IPS DF 6.9 (cell line): ENCODE measurements at regions not wholly inside any gene's neighbourhood (a gene's known extent, or its start where the extent isn't known, plus 50 kb on each side); places are given as distances from the start of the nearest gene placed in this dataset.

Experiments used
- DNase-seq: peaks from one replicate; pipeline ENCODE4 v3.0.0-alpha.2; 2013; ENCODE audit warnings: low read depth, low spot score
- H3K27ac ChIP-seq: one replicate; pipeline ENCODE4 v1.5.1; 2013; ENCODE audit warnings: low read length, control low read depth
- H3K27me3 ChIP-seq: 2 replicates; pipeline ENCODE4 v1.6.1; 2013; ENCODE audit warnings: mild to moderate bottlenecking, low read length; ENCODE audit not compliant: control insufficient read depth, insufficient read depth
- H3K36me3 ChIP-seq: 2 replicates; pipeline ENCODE4 v1.6.1; 2013; ENCODE audit warnings: low read length; ENCODE audit not compliant: control insufficient read depth, insufficient read depth
- H3K4me1 ChIP-seq: 2 replicates; pipeline ENCODE4 v1.6.1; 2013; ENCODE audit warnings: low read length; ENCODE audit not compliant: control insufficient read depth, insufficient read depth
- H3K4me3 ChIP-seq: 2 replicates; pipeline ENCODE4 v1.5.1; 2013; ENCODE audit warnings: mild to moderate bottlenecking, low read length
- H3K9me3 ChIP-seq: 2 replicates; pipeline ENCODE4 v1.6.1; 2013; ENCODE audit warnings: low read length, inconsistent platforms; ENCODE audit not compliant: control insufficient read depth, insufficient read depth
- WGBS: extraction: QIAGEN DNeasy Blood & Tissue Kit; methylation state at CpG from one replicate; pipeline ENCODE4 v1.1.7; 2013; ENCODE audit warnings: mixed read lengths, missing lambda C conversion rate; ENCODE audit not compliant: insufficient read length, insufficient coverage; 5-methylcytosine and 5-hydroxymethylcytosine counted together

DNA sequence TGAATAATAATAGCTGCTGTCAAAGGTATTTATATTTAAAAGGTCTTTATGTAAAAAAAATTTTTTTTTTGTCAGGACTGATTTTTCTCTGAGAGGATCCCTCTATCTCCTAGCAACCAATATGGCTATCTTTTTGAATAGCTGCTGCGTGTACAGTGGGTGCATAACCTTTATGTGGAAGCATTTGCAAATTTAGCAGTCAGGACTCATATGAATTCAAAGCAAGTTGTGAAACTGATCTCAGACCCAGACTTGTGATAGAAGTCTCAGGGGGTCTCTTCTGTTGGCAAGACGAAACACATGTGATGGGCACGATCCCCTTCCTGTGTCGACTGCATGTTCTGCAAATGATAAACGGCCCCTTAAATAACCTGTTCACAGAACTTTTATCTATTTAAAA is 114.1 kb upstream of the ARGLU1 start:
- WGBS, result no CpG with 5 or more reads among the region's 5 CpGs
- Histone ChIP-seq H3K4me3 (no peak overlapping the region), H3K36me3 (no peaks in the 10 kb centered on the region), H3K27me3 (no peaks in the 10 kb centered on the region), H3K9me3 (no peaks in the 10 kb centered on the region), H3K4me1 (peaks cover 4% of the 10 kb centered on the region; the same call in 1 of the 2 replicates), H3K27ac (no peak overlapping the region)
- DNase-seq, result no peak

DNA sequence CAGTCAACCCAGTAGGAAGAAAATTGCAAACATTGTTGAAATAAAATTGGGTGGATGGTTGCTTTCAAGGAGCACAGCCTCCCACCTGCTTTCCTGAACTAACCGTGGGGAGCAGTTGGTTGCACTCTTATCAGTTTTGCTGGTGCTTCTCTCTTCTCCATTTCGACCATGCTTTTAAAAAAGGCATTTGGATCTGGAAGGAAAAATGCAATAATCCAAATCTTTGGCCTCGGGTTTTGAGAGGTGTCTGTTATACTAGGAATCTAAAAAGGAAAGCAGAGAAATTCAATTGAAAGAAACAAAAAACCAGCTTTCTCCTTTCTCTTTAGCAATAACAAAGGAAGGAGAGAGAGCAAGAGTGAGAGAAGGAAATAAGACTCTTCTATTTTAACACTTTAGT is 113.6 kb upstream of the ARGLU1 start:
- no peaks in the 10 kb centered on the region for H3K9me3 ChIP-seq
- DNase-seq, result no peak
- WGBS, result no CpG with 5 or more reads among the region's 3 CpGs
- H3K4me1 ChIP-seq, result peaks cover 4% of the 10 kb centered on the region; the same call in 1 of the 2 replicates
- no peaks in the 10 kb centered on the region for H3K36me3 ChIP-seq
- no peaks in the 10 kb centered on the region for H3K27me3 ChIP-seq
- no peak overlapping the region for H3K27ac ChIP-seq
- H3K4me3 ChIP-seq, result no peak overlapping the region

DNA sequence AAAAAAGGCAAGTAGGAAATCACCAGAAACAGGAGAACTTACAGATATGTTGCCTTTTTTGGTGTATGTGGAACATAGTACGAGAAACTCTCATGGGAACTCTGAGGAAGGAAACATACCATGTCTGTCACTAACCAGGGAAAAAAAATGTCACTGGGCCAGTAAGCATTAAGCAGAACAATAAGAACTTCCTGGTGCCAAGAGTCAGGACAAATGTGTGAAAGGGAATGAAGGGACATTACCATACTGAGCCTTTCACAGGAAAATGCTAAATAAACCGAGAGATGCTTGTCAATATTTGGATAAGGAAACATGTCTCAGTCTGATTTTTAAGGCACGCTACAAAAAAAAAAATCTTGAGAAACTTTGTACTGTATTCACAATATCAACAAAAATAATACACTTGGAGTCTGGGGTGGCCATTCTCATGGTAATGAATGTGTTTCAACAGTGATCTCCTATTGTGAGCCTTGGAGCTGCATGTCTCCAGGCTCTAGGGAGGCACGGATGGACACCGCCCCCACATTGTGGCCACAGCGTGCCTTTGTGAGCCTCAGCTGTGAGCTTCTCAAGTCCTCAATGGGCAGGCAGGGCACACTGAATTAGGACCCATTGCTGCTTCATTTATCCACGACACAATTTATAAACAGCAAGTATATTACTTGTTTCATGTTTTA is 113.0 kb upstream of the ARGLU1 start:
- WGBS, result no CpG with 5 or more reads among the region's 7 CpGs
- no peaks in the 10 kb centered on the region for H3K9me3 ChIP-seq
- no peaks in the 10 kb centered on the region for H3K27me3 ChIP-seq
- H3K4me3 ChIP-seq, result no peak overlapping the region
- peaks cover 4% of the 10 kb centered on the region; the same call in 1 of the 2 replicates for H3K4me1 ChIP-seq
- H3K36me3 ChIP-seq, result no peaks in the 10 kb centered on the region
- peak; percentile 48 for DNase-seq
- no peak overlapping the region for H3K27ac ChIP-seq

DNA sequence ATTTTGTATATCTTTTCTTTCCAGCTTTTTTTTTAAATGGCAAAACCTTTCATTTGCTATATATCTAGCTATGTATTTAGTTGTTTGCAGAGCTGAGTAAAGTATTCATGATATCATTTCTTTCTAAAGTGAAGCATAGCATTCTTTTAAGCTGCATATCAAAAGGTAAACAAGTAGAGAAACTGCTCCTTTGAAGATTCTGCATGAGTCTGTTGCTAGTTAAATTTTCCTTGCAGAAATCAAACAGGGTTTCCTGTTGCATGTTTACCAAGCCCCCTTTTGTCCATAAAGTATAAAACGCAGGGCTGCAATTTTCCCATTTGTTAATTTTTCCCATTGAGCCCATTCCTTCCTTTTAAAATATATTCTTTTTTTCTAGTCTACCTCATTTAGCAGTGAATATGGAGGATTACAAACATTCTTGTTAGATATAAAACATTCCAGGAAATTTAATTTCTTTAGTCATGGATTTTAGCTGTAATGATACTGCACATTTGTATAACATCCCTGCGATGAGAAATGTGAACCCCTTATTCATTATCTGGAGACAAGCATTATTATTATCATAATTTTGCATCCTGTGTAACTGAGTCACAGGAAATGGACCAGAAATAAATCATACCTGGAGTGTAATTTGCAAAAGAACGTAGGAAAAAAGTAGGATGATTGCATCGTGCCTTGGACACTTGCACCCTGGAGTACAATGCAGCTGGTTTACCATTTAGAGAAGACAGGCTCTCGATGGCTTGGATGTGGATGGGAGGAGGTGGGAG is 110.9 kb upstream of the ARGLU1 start:
- Histone ChIP-seq H3K9me3 (no peaks in the 10 kb centered on the region), H3K4me1 (peaks cover 4% of the 10 kb centered on the region; the same call in 1 of the 2 replicates), H3K36me3 (no peaks in the 10 kb centered on the region), H3K4me3 (no peak overlapping the region), H3K27ac (no peak overlapping the region), H3K27me3 (no peaks in the 10 kb centered on the region)
- no CpG with 5 or more reads among the region's 5 CpGs for WGBS
- no peak for DNase-seq

DNA sequence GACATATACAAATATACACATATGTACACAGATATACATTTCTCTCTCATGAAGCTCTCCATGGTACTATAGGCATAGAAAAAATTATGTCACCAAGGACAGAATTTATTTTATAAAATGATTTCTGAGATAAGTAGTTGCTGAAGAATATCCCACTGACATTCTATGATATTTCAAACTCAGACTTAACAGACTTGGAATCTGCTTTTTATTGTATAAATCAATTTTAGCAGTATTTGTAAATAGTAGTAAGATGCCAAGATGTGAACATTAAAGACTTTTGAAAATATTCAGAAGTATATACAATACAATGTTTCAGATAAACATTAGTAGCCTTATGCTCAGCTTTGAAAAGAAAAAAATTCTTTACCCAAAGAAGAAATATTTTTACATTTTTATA is 107.4 kb upstream of the ARGLU1 start:
- Histone ChIP-seq H3K27ac (no peak overlapping the region), H3K4me3 (no peak overlapping the region), H3K9me3 (no peaks in the 10 kb centered on the region), H3K4me1 (no peaks in the 10 kb centered on the region), H3K27me3 (no peaks in the 10 kb centered on the region), H3K36me3 (no peaks in the 10 kb centered on the region)
- DNase-seq, result no peak

DNA sequence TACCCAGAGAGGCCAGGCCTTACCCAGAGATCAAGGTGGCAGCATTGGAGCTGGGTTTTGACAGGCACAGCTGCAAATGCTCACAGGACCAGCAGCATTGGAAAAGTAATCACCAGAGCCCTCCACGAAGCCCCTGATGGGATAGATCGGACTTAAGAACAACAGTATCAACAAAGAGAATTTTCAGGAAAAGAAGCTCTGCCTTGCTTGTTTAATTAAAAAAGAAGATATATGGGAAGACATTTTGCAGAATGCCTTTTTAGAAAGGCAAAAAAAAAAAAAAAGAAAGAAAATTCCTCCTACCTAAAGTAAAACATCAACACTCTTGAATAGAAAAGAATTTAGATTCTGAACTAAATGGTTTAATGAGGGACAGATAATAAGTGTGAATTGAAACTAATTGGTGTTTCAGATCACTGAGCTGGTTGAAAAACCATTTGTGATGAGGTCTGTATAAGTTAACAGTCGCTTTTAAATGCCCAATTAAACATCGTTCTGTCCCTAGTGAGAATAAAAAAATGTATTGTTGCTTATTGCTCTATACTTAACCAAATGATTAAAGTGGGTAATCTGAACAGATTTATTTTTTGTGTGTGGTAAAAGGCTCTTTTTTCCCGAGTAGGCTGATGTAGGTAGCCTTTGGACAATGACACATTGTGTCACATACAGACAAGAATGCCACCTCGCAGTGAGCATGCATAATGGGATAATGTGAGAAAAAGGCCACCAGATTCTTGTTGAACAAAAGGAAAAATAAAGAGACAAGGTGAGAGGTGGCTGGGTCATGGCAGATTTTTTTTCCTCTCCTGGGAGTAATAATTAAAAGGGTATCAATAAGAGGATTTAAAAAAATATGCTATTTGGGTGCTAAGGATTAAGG is 93.0 kb upstream of the ARGLU1 start:
- Histone ChIP-seq H3K27ac (no peak overlapping the region), H3K9me3 (no peaks in the 10 kb centered on the region), H3K4me3 (no peak overlapping the region), H3K36me3 (no peaks in the 10 kb centered on the region), H3K27me3 (no peaks in the 10 kb centered on the region), H3K4me1 (no peaks in the 10 kb centered on the region)
- DNase-seq, result no peak
- WGBS, result no CpG with 5 or more reads among the region's 6 CpGs

DNA sequence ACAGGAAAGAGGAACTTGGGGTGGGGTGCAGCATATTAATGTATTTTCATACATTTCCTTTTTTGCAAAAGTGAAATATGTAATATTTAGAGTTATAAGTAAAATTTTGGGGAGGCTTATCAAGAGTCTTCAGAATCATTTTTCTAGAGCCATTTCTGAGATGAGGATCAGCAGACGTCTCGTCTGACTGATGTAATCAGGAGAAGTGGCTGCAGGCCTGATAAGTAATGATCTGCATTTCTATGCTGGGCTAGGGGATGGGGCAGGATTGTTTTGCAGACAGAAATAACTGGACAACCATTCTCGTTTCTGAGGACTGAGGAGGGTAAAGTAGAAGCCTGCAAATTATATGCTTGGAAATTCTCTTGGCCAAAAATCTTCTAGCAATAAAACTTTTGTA is 89.2 kb upstream of the ARGLU1 start:
- no peaks in the 10 kb centered on the region for H3K9me3 ChIP-seq
- no peak overlapping the region for H3K27ac ChIP-seq
- no peaks in the 10 kb centered on the region for H3K27me3 ChIP-seq
- H3K4me3 ChIP-seq, result no peak overlapping the region
- H3K4me1 ChIP-seq, result no peaks in the 10 kb centered on the region
- DNase-seq, result no peak
- WGBS, result no CpG with 5 or more reads among the region's 3 CpGs
- no peaks in the 10 kb centered on the region for H3K36me3 ChIP-seq

DNA sequence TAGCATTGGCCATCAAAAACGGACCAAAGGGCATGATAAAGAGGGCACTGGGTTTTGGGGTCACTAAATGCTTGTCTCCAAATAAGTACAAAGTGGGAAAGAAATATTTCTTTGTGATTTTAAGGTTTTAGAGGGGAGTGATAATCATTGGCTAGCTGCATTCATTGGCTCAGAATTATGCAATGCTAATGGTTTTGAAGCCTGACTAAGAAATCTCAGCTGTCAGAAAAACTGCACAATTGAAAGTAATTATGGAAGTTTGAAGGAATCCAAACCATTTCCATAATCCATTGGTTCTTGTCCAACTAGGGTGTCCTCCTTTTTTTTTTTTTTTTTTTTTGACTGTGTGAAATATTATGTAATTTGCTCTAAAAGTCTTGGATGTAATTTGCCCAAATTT is 88.2 kb upstream of the ARGLU1 start:
- Histone ChIP-seq H3K4me3 (no peak overlapping the region), H3K27ac (no peak overlapping the region), H3K36me3 (no peaks in the 10 kb centered on the region), H3K9me3 (no peaks in the 10 kb centered on the region), H3K27me3 (no peaks in the 10 kb centered on the region), H3K4me1 (no peaks in the 10 kb centered on the region)
- WGBS, result no CpG with 5 or more reads among the region's 1 CpG
- DNase-seq, result no peak

DNA sequence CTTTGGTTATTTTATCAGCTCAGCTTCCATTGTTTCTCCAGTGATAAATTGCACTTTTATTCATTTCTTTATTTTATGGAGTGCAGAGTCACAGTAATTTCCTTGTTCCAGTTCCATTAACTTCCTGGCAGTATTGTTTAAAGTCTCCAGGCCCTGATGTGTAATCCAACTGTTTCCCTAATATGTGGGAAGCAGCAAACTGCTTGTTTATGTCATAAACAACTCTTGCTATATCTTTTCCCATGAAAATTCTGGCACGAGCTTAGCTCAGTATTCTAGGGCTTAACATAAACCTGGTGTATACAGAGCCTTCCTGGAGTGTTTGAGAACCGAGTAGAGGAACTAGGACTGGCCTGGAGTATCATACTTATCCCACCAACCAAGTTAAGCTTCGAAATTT is 83.5 kb upstream of the ARGLU1 start:
- no CpG with 5 or more reads among the region's 3 CpGs for WGBS

DNA sequence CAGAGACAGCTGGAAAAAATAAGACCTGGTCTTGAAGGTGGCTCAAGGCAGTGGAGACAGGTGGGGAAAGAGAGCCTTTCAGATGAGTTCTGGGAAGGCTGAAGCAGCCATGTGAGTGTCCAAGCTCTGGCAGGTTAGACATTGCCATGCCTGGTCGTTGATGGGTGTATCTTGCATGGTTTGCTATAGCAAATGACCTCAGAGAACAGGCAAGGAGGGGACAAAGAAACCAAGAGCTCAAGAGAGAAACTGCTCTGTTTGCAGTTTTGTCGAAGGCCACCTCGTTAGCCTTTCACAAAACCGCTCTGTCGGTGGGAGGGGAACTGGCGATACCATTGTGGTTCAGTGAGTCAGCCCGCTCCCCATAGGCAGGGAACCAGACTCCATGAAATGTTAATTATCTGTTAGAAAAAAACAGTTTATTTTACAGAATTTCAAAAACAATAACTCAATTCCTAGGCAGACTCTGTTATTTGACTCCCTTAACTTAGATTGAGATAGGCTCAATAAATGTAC is 82.8 kb upstream of the ARGLU1 start:
- no CpG with 5 or more reads among the region's 7 CpGs for WGBS
- Histone ChIP-seq H3K9me3 (no peaks in the 10 kb centered on the region), H3K36me3 (no peaks in the 10 kb centered on the region), H3K27me3 (no peaks in the 10 kb centered on the region), H3K4me3 (no peak overlapping the region), H3K4me1 (no peaks in the 10 kb centered on the region), H3K27ac (no peak overlapping the region)
- DNase-seq, result no peak

More for the DNA sequence above, 83.5 kb upstream of the ARGLU1 start:
- Histone ChIP-seq H3K4me1 (no peaks in the 10 kb centered on the region), H3K4me3 (no peak overlapping the region), H3K27me3 (no peaks in the 10 kb centered on the region), H3K9me3 (no peaks in the 10 kb centered on the region), H3K36me3 (no peaks in the 10 kb centered on the region), H3K27ac (no peak overlapping the region)
- DNase-seq, result no peak
